G401.6 (cell line): ENCODE measurements at regions not wholly inside any gene's neighbourhood (a gene's known extent, or its start where the extent isn't known, plus 50 kb on each side); places are given as distances from the start of the nearest gene placed in this dataset.

ENCODE experiments used
- FAIRE-seq: peaks from 2 replicates; lab custom pipeline; 2012; peaks lifted over from hg19 to GRCh38; lab: Jason Lieb, UNC

GRCh38 chr13:106433066-106433465, 102.4 kb downstream of the EFNB2 start:
- no peak for FAIRE-seq

DNA sequence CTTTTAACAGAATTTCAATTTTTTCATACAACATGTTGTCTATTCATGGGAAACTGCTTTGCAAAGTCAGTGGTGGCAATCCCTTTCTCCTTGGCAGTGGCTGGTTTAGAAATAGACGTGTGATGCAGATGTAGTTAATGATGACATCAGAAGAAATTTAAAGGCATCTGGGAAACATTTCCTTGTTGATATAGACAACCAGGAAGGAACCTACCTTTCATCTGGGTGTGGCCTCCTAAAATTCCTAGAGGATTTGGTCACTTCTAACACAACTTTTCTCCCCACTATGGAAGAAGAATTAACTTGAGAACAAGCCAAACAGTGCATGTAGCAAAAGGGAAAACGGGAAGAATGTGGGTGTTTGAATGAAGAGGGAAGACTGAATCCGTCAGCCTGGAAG, 102.8 kb downstream of the EFNB2 start:
- no peak for FAIRE-seq

DNA sequence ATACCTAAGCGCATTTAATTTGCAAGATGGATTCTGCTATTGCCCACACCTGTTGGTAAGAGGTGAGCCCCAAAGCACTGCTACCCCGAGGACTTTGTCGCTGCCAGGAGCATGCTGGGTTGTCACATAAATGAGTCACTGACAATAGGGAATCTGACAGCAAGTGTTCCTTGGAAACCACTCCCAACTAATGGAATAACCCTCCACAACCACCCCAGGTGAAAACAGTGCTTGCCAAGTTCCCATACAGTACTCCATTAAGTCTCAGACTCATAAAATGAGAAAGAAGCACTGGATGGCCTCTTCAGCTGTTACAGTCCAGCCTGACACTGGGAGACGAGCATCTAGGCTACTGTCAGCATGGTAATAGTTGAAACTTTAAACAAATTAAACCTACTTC, 108.6 kb downstream of the EFNB2 start:
- FAIRE-seq: no peak

GRCh38 chr13:106425661-106426060, 109.8 kb downstream of the EFNB2 start:
- no peak for FAIRE-seq

GRCh38 chr13:106424805-106425204, 110.7 kb downstream of the EFNB2 start:
- FAIRE-seq: no peak

GRCh38 chr13:106423530-106423929, 111.9 kb downstream of the EFNB2 start:
- no peak for FAIRE-seq

- no peak for FAIRE-seq
Observed at GRCh38 chr13:106418556-106418955, 116.9 kb downstream of the EFNB2 start.

GRCh38 chr13:106417467-106418110, 117.9 kb downstream of the EFNB2 start:
- FAIRE-seq: no peak

DNA sequence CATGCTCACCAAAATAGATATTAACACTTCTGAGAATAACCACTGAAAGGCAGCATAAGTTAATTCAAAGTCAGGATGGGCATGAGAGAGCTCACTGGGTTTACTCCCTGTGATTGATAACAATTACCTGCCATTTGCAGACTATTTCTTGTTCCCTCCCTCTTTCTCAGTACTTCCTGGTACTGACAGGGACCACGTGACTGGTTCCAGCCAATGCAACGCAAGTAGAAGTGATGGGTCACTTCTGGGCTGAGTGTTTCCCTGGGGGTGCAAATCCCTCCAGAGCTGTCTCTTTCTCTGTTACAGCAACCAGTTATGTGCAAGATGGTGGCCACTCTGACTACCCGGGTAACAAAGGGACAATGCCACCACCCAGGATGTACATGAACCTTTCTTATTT, 118.8 kb downstream of the EFNB2 start:
- no peak for FAIRE-seq

DNA sequence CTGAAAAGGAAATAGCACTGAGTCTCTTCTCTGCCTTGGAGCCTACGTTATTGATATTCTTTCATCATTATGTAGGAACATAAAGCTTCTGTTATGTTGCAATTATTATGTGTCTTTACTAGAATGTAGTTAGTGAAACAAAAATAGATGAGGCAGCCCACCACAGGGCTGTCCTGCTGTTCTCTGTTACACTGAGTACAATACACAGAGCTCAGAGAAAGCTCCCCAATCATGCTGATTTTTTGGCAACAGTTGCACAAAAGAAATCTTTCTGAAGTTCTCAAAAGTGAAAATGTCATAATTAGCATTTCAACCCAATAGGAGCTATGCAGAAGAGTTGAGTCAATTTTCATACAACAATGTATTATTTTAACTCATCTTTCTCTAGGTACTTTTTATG, 119.5 kb downstream of the EFNB2 start:
- FAIRE-seq: no peak

DNA sequence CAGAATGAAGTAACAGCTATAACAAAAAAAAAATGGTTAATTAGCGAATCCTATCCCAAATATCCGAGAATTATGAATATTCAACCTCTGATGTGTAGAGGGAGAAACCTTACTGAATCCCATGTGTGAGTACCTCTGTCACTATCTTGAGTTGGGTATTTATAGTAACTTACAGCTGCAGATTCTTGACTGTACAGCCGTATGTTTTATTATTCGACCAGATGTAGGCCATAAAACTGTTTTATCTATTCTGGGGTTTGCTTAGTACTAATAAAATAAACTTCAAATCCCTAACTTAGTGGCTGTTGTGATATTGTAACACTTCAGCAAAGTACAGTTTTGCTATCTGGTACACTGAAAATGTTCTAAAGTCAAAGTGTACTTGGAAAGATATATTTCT, 120.0 kb downstream of the EFNB2 start:
- FAIRE-seq: no peak

DNA sequence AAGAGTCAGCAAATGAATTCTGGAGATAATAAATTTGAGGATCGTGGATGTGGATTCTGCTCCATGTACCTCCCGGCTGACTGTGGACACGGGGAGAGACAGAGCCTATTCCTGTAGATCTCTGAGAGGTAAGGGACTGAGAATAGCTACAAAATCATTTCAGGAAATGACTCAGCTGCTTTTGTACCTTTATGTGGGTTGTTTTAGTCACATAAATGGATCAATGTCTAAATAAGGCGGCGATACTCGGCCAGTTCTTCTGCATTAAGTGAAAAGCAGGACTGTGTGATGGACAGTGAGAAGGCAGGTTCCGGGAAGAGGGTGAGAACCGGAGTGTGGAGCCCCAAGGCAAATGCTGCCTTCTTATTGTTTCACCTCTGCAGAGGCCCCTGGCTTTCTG, 128.1 kb downstream of the EFNB2 start:
- FAIRE-seq: no peak

GRCh38 chr13:106405731-106406130, 129.7 kb downstream of the EFNB2 start:
- FAIRE-seq: no peak

DNA sequence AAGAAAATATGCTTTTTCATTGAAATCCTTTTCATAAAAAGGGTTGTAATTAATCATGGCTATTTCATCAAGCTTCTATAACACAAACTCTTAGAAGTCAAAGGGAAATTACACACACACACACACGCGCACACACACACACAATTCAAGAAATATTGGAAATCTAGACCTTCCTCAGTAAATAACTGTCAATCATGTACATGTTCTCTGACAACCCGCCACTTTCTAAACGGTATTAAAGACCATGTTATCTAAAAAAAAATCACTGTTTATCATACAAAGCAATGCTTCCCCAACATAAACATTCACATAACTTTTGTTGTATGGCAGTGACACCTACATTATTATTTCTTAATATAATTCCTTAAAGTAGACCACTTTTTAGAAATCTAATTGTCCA, 132.2 kb downstream of the EFNB2 start:
- FAIRE-seq: no peak

DNA sequence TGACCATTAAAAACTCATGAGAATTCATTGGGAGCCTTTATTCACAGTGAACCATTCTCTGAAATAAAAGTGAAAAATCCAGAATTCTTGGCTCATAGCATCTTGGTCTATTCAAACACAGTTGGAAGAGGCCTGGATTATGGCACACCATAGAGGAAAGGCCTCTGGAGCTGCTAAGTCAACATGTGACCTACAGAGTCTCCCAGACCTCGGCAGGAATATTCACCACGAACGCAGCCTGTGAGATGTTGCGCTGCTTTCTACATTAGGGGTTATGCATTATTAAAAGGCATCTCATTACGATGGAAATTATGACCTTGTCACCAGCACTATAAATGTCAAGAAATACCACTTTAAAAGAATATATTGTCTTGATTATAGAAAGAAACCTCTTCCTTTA, 132.6 kb downstream of the EFNB2 start:
- no peak for FAIRE-seq

GRCh38 chr13:106401081-106401480, 134.4 kb downstream of the EFNB2 start:
- FAIRE-seq: no peak

GRCh38 chr13:106400289-106400688, 135.2 kb downstream of the EFNB2 start:
- FAIRE-seq: no peak

GRCh38 chr13:106398289-106398688, 137.2 kb downstream of the EFNB2 start:
- FAIRE-seq: no peak

DNA sequence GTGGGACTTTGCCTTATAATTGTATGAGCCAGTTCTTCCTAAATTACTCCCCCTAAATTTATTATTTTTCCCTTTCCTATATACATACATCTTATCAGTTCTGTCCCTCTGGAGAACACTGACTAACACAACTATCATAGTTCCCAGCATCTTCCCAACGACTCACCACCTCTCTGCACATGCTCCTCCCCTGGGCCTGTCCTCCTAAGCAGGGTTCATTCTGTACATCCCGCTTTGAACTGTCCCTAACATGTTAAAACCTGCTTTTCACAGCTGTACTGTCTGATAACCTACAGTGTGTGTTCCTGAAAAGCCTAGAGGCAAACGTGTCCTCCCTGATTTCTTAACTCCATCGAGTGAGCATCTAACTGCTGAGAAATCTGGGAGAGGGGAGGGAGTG, 141.7 kb downstream of the EFNB2 start:
- no peak for FAIRE-seq

GRCh38 chr13:106391681-106392080, 143.8 kb downstream of the EFNB2 start:
- no peak for FAIRE-seq

DNA sequence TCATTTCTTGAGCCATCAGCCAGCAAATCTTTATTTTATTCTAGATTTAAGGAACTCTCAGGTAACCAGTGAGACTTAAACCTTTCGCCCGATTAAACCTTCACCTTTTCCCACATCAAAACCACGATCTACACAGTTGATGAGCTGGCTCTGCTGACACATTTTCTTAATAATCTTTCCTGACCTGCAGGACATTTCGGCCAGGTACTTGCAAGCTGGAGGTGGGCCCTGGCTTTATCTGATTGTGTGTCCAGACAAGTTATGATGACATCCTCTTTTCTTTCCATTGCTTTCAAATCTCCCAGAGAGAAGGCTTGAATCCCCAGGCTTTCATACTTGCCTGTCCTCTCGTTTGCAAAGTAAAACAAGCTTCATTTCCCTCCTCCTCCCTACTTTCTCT, 144.2 kb downstream of the EFNB2 start:
- no peak for FAIRE-seq

DNA sequence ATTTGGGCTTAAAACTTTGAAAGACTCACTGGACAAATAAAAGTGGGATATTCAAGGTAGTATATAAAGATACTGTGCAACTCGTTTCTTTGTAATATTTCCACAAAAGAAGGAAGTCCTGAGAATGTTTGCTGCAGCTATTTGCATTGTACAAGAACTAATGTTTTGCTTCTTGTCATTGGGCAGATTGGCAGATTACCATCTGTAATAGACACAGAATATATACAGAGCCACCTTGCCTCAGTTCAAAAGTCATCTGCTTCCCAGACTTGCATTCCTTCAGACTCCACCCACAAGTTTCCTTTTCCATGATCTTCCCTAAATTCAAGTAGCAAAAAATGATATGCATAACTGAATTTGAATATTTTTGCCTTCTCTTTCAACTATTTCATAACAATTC, 145.1 kb downstream of the EFNB2 start:
- FAIRE-seq: no peak

- FAIRE-seq: no peak
Observed at GRCh38 chr13:106385654-106386053, 149.8 kb downstream of the EFNB2 start.

DNA sequence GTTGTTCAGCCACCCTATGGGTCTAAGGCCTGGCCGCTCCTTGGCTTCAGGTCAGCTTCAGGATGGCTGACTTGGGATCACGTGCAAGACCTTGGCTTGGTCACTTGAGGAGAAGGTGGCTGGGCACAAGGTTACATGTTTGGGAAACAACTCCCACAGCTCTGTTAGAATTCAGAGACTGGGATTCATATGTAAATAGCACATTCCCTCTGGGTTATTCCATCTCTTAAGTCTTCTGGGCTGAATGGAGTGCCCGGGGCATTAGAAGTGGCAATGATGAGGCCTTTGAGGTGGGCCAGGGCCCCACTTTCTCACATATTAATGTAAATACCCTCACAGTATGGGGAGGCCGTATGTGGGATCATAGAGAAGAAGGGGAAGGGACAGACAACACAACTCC, 150.9 kb downstream of the EFNB2 start:
- no peak for FAIRE-seq

DNA sequence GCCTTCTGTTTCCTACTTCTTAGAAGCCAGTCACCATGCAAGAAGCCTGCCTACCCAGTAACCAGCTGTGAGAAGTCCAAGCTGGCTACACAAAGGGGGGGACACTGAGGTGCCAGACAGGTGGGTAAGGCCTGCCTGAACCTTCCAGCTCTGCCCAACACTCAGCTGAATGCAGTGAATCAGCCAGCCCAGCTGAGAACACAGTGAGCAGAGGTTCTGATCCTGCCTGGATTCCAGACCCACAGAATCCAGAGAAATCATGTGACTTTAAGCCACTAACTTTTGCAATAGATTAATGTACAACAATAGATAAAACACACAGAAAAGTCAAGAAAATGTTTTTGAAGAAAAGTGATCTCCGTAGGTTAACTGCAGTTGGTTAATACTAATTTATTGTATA, 151.7 kb downstream of the EFNB2 start:
- FAIRE-seq: no peak
